GM18505 (cell line): ENCODE measurements at regions not wholly inside any gene's neighbourhood (a gene's known extent, or its start where the extent isn't known, plus 50 kb on each side); places are given as distances from the start of the nearest gene placed in this dataset.

ENCODE experiments used
- ATAC-seq: cut with Tn5 transposase; IDR thresholded peaks from one replicate; pipeline ENCODE4 v1.9.1; 2021; ENCODE audit not compliant: unreplicated experiment
- POLR2A ChIP-seq: IDR thresholded peaks from 4 replicates; pipeline ENCODE4 v1.6.1; 2011; ENCODE audit warnings: borderline replicate concordance; ENCODE audit not compliant: insufficient read depth, insufficient read length; ENCODE audit errors: extremely low read depth

GRCh38 chr3:117941756-117942155, 1092.9 kb downstream of the IGSF11 start:
- ATAC-seq: no peak
- no peak for TF ChIP-seq POLR2A

DNA sequence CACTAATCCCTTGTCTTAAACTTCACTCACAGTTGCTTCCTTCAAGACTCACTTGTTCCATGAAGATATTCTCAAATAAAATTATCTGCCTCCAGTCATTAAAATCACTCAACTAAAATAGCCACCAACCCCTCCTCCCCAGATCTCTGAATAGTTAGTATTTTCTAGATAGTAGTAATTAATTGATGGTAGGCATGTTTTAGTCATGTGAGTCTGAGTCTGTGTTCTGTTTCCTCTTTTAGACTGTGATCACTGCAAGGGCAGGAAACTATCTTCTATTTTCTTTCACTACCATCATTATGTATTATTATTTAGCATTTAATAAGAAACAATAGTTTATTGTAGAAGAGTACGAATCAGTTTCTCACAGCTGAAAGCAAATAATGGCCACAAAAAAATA, 1080.5 kb downstream of the IGSF11 start:
- ATAC-seq: no peak
- TF ChIP-seq POLR2A: no peak

- no peak for TF ChIP-seq POLR2A
- ATAC-seq: no peak
Observed at GRCh38 chr3:117955196-117955595, 1079.5 kb downstream of the IGSF11 start.

- TF ChIP-seq POLR2A: no peak
- no peak for ATAC-seq
Observed at GRCh38 chr3:117958027-117958426, 1076.6 kb downstream of the IGSF11 start.

GRCh38 chr3:117962750-117963149, 1071.9 kb downstream of the IGSF11 start:
- no peak for TF ChIP-seq POLR2A
- ATAC-seq: no peak

DNA sequence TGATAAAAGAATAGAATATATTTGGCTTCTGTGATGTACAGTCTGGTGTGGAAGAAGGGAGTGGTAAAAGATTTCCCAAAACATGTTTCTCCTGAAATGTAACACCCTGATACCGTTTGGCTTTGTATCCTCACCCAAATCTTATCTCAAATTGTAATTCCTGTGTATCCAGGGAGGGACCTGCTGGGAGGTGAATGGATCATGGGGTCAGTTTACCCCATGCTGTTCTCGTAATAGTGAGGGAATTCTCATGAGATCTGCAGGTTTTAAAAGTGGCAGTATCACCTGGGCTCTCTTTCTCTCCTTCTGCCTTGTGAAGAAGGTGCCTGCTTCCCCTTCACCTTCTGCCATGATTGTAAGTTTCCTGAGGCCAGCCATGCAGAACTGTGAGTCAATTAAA, 1070.8 kb downstream of the IGSF11 start:
- no peak for ATAC-seq
- TF ChIP-seq POLR2A: no peak

DNA sequence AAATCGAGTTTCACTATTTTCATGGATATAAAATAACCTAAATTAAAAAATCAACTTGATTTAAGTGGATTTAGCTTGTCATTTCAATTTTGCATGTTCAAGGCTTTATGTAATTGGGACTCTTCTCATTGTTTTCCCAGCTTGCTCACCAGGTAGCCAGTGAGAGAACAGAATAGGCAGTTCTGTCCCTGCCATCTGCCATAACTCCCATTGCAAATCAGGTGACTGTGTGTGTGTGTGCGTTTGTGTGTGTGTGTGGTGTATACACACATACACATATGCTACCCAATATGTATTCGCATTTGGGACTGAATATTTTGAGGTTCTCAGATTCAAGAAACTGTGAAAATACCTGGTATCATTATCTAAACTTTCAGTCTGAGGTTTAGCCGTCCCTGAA, 1069.8 kb downstream of the IGSF11 start:
- ATAC-seq: no peak
- TF ChIP-seq POLR2A: no peak

GRCh38 chr3:117977504-117978228, 1057.0 kb downstream of the IGSF11 start:
- TF ChIP-seq POLR2A: no peak
- no peak for ATAC-seq

- no peak for ATAC-seq
- no peak for TF ChIP-seq POLR2A
Observed at GRCh38 chr3:117979466-117979865, 1055.2 kb downstream of the IGSF11 start.

DNA sequence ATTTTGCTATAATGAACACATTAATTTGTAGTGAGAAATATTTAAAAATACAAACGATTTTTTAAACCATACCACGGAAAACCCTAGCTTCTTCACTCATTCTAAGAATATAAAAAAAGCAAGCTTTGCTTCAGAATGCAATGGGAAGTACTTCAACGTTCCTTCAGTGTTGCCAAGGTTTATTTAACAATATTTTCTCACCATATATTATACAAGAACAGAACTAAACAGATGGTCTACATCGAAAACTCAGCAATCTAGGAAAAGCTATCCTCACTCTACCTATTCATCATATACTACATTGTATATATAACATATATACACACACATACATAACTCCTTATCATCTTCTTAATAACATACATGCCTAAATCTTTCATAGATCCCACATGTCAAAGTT, 1047.4 kb downstream of the IGSF11 start:
- no peak for TF ChIP-seq POLR2A
- no peak for ATAC-seq

DNA sequence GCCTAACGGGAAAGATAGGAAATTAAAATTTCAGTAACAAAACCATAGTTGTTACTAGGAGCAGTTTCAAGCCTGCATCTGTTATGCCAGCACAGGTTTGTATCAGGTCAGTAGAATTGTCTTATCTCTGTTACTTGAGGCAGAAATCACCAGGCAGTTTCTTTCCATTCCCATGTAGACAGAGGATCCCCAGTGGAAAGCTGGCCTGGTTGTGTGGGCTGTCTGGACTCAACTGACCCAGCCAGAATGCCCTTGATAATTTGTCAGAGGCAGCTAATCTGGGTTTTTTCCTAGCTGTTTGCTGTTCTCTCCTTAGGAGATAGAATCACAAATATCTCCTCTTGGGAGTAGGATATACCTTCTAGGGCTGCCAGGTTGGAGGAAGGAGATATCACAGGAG, 1044.7 kb downstream of the IGSF11 start:
- ATAC-seq: no peak
- TF ChIP-seq POLR2A: no peak

GRCh38 chr3:117990627-117991026, 1044.0 kb downstream of the IGSF11 start:
- no peak for TF ChIP-seq POLR2A

DNA sequence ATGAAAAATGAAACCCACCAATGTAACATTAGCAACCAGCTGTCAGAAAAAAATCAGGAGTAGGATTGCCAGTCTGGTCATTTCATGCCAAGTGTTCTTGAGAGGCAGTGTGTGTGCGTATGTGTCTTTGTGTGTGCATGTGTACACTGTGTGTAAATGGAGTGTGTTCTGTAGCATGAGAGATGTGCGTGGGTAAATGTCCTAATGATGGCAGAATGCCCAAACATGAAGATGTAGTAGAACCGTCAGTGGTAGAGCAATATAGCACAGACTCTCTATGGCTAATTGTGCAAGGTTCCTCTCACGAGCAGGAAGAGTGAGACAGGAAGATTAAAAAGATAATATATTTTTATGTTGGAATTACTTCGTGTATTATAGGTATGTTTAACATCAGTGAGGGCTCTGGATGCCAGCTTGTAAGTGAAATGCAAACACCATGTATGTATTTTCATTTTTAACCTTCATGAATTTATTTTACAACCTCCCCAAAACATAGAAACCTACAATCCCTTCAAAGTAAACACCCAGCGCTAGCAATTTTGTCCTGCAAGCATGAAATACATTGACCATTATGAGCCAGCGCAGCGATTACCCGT, 1038.7 kb downstream of the IGSF11 start:
- no peak for TF ChIP-seq POLR2A
- ATAC-seq: no peak

More at GRCh38 chr3:117990627-117991026, 1044.0 kb downstream of the IGSF11 start:
- ATAC-seq: no peak

GRCh38 chr3:117997201-117998049, 1037.2 kb downstream of the IGSF11 start:
- no peak for TF ChIP-seq POLR2A
- ATAC-seq: peak; percentile 99

DNA sequence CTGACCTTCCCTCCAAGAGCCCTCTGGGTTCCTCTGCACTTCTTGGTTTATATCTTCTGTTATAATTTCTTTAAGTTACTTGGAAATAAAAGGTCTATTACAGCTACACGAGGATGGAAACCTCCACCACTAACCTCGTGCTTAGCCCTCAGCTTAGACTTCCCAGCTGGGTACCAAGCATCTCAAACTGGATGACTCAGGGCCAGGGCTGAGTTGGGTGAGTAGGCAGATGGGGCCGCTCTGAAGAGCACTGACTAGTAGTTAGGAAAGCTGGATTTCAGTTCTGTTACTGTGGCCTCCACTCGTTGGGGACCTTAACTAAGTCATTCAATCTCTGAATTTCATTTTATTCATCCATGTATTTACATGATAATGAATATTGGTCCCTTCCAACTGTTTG, 1036.6 kb downstream of the IGSF11 start:
- ATAC-seq: no peak
- no peak for TF ChIP-seq POLR2A

GRCh38 chr3:118000219-118000618, 1034.4 kb downstream of the IGSF11 start:
- no peak for ATAC-seq
- TF ChIP-seq POLR2A: no peak
